IPS-18a (cell line): ENCODE measurements at regions not wholly inside any gene's neighbourhood (a gene's known extent, or its start where the extent isn't known, plus 50 kb on each side); places are given as distances from the start of the nearest gene placed in this dataset.

Source experiments
- H3K27ac ChIP-seq: one replicate; pipeline ENCODE4 v1.5.1; 2013; ENCODE audit warnings: low read length
- H3K27me3 ChIP-seq: one replicate; pipeline ENCODE4 v1.6.1; 2013; ENCODE audit warnings: mild to moderate bottlenecking, low read length; ENCODE audit not compliant: control insufficient read depth, insufficient read depth
- H3K36me3 ChIP-seq: one replicate; pipeline ENCODE4 v1.6.1; 2013; ENCODE audit warnings: low read depth, low read length; ENCODE audit not compliant: control insufficient read depth
- H3K4me1 ChIP-seq: one replicate; pipeline ENCODE4 v1.6.1; 2013; ENCODE audit warnings: low read depth, low read length; ENCODE audit not compliant: control insufficient read depth
- H3K4me3 ChIP-seq: one replicate; pipeline ENCODE4 v1.5.1; 2013; ENCODE audit warnings: low read length
- H3K9ac ChIP-seq: one replicate; pipeline ENCODE4 v1.6.1; 2013; ENCODE audit warnings: mild to moderate bottlenecking, low read length, moderate library complexity
- H3K9me3 ChIP-seq: one replicate; pipeline ENCODE4 v1.6.1; 2013; ENCODE audit warnings: low read depth, low read length; ENCODE audit not compliant: control insufficient read depth

GRCh38 chr10:31081937-31082840, 50.5 kb upstream of the ZNF438 start:
- H3K4me1 ChIP-seq = peaks cover 4% of the 10 kb centered on the region
- H3K27ac ChIP-seq = no peak overlapping the region

GRCh38 chr10:31083765-31084184, 52.1 kb upstream of the ZNF438 start:
- H3K27ac ChIP-seq = no peak overlapping the region
- no peak overlapping the region for H3K4me3 ChIP-seq
- H3K9me3 ChIP-seq = no peaks in the 10 kb centered on the region
- no peaks in the 10 kb centered on the region for H3K27me3 ChIP-seq
- H3K36me3 ChIP-seq = no peaks in the 10 kb centered on the region
- H3K4me1 ChIP-seq = peaks cover 4% of the 10 kb centered on the region
- no peak overlapping the region for H3K9ac ChIP-seq

More at GRCh38 chr10:31081937-31082840, 50.5 kb upstream of the ZNF438 start:
- Histone ChIP-seq H3K9me3 (no peaks in the 10 kb centered on the region), H3K36me3 (no peaks in the 10 kb centered on the region), H3K4me3 (no peak overlapping the region), H3K9ac (no peak overlapping the region), H3K27me3 (no peaks in the 10 kb centered on the region)

- Histone ChIP-seq H3K4me3 (no peak overlapping the region), H3K27me3 (no peaks in the 10 kb centered on the region), H3K9ac (no peak overlapping the region), H3K9me3 (no peaks in the 10 kb centered on the region), H3K27ac (no peak overlapping the region), H3K4me1 (peaks cover 4% of the 10 kb centered on the region), H3K36me3 (no peaks in the 10 kb centered on the region)
These were observed 55.3 kb upstream of the ZNF438 start for GRCh38 chr10:31087011-31087410.

- Histone ChIP-seq H3K27me3 (no peaks in the 10 kb centered on the region), H3K4me1 (no peaks in the 10 kb centered on the region), H3K4me3 (no peak overlapping the region), H3K27ac (no peak overlapping the region), H3K9me3 (no peaks in the 10 kb centered on the region), H3K36me3 (no peaks in the 10 kb centered on the region), H3K9ac (no peak overlapping the region)
These were observed 56.2 kb upstream of the ZNF438 start for GRCh38 chr10:31087851-31088250.

GRCh38 chr10:31090894-31091607, 59.4 kb upstream of the ZNF438 start:
- H3K4me1 ChIP-seq = no peaks in the 10 kb centered on the region
- H3K4me3 ChIP-seq = no peak overlapping the region
- no peak overlapping the region for H3K9ac ChIP-seq
- H3K36me3 ChIP-seq = no peaks in the 10 kb centered on the region
- H3K9me3 ChIP-seq = no peaks in the 10 kb centered on the region
- H3K27ac ChIP-seq = no peak overlapping the region
- no peaks in the 10 kb centered on the region for H3K27me3 ChIP-seq

GRCh38 chr10:31095677-31096560, 64.3 kb upstream of the ZNF438 start:
- Histone ChIP-seq H3K4me1 (no peaks in the 10 kb centered on the region), H3K27ac (no peak overlapping the region), H3K36me3 (no peaks in the 10 kb centered on the region), H3K9ac (no peak overlapping the region), H3K27me3 (no peaks in the 10 kb centered on the region), H3K9me3 (no peaks in the 10 kb centered on the region), H3K4me3 (no peak overlapping the region)

- no peaks in the 10 kb centered on the region for H3K36me3 ChIP-seq
- H3K27ac ChIP-seq = no peak overlapping the region
- H3K4me3 ChIP-seq = no peak overlapping the region
- H3K9me3 ChIP-seq = no peaks in the 10 kb centered on the region
- no peak overlapping the region for H3K9ac ChIP-seq
- no peaks in the 10 kb centered on the region for H3K4me1 ChIP-seq
- H3K27me3 ChIP-seq = no peaks in the 10 kb centered on the region
These were observed 66.4 kb upstream of the ZNF438 start for GRCh38 chr10:31098046-31098445.

GRCh38 chr10:31099094-31099493, 67.4 kb upstream of the ZNF438 start:
- H3K27ac ChIP-seq = no peak overlapping the region

GRCh38 chr10:31099664-31100063, 68.0 kb upstream of the ZNF438 start:
- Histone ChIP-seq H3K4me1 (peaks cover 3% of the 10 kb centered on the region), H3K36me3 (no peaks in the 10 kb centered on the region), H3K9me3 (no peaks in the 10 kb centered on the region), H3K9ac (no peak overlapping the region), H3K4me3 (no peak overlapping the region), H3K27ac (no peak overlapping the region), H3K27me3 (no peaks in the 10 kb centered on the region)

More at GRCh38 chr10:31099094-31099493, 67.4 kb upstream of the ZNF438 start:
- Histone ChIP-seq H3K4me3 (no peak overlapping the region), H3K27me3 (no peaks in the 10 kb centered on the region), H3K9me3 (no peaks in the 10 kb centered on the region), H3K4me1 (peaks cover 3% of the 10 kb centered on the region), H3K36me3 (no peaks in the 10 kb centered on the region), H3K9ac (no peak overlapping the region)

GRCh38 chr10:31100115-31100601, 68.5 kb upstream of the ZNF438 start:
- no peak overlapping the region for H3K9ac ChIP-seq

GRCh38 chr10:31100662-31101061, 69.0 kb upstream of the ZNF438 start:
- H3K4me3 ChIP-seq = no peak overlapping the region

More at GRCh38 chr10:31100115-31100601, 68.5 kb upstream of the ZNF438 start:
- H3K4me1 ChIP-seq = peaks cover 3% of the 10 kb centered on the region
- no peak overlapping the region for H3K27ac ChIP-seq
- no peaks in the 10 kb centered on the region for H3K36me3 ChIP-seq
- no peaks in the 10 kb centered on the region for H3K9me3 ChIP-seq
- no peaks in the 10 kb centered on the region for H3K27me3 ChIP-seq
- no peak overlapping the region for H3K4me3 ChIP-seq

More at GRCh38 chr10:31100662-31101061, 69.0 kb upstream of the ZNF438 start:
- no peaks in the 10 kb centered on the region for H3K36me3 ChIP-seq
- H3K4me1 ChIP-seq = peaks cover 3% of the 10 kb centered on the region
- H3K27me3 ChIP-seq = no peaks in the 10 kb centered on the region
- no peaks in the 10 kb centered on the region for H3K9me3 ChIP-seq
- H3K9ac ChIP-seq = no peak overlapping the region
- H3K27ac ChIP-seq = no peak overlapping the region
